Thoracic aorta (tissue), 2 donors: ENCODE measurements at regions not wholly inside any gene's neighbourhood (a gene's known extent, or its start where the extent isn't known, plus 50 kb on each side); places are given as distances from the start of the nearest gene placed in this dataset.

ENCODE experiments used
- ATAC-seq: fragments of 150-250 bp; one replicate; pipeline ENCODE4 v1.8.0; 2017; ENCODE audit warnings: low read depth; ENCODE audit not compliant: insufficient number of reproducible peaks, low FRiP score
- DNase-seq: peaks from one replicate; pipeline ENCODE4 v3.0.0-alpha.2; 2020; ENCODE audit warnings: low spot score
- H3K27ac ChIP-seq, 2 donors: fragments of 200-600 bp; sonication (generic); 1 replicate in 1 of 2; 2 replicates in 1 of 2; pipeline ENCODE4 v1.5.1; 2016; ENCODE audit warnings: mild to moderate bottlenecking in 2 of 2, moderate library complexity in 2 of 2
- H3K27me3 ChIP-seq: fragments of 200-600 bp; sonication (generic); replicated peaks from 2 replicates; pipeline ENCODE4 v1.6.0; 2016; ENCODE audit warnings: mild to moderate bottlenecking; ENCODE audit not compliant: insufficient read depth
- H3K36me3 ChIP-seq: fragments of 200-600 bp; sonication (generic); one replicate; pipeline ENCODE4 v1.5.1; 2016
- H3K4me1 ChIP-seq, 2 donors: fragments of 200-600 bp; sonication (generic); 1 replicate in 1 of 2; 2 replicates in 1 of 2; pipeline versions ENCODE4 v1.5.1 to v1.6.0; 2016; ENCODE audit warnings: low read depth in 2 of 2, mild to moderate bottlenecking in 1 of 2; ENCODE audit not compliant: control insufficient read depth in 1 of 2
- H3K4me3 ChIP-seq: fragments of 200-600 bp; sonication (generic); 2 replicates; pipeline ENCODE4 v1.5.1; 2016; ENCODE audit warnings: mild to moderate bottlenecking
- H3K9me3 ChIP-seq: fragments of 200-600 bp; sonication (generic); 2 replicates; pipeline ENCODE4 v1.5.1; 2016
- TF ChIP-seq, protein P1 (sequence below): fragments of 200-600 bp; sonication (generic); IDR thresholded peaks from one replicate; pipeline ENCODE4 v1.5.1; 2019; ENCODE audit warnings: antibody characterized with exemption

DNA sequence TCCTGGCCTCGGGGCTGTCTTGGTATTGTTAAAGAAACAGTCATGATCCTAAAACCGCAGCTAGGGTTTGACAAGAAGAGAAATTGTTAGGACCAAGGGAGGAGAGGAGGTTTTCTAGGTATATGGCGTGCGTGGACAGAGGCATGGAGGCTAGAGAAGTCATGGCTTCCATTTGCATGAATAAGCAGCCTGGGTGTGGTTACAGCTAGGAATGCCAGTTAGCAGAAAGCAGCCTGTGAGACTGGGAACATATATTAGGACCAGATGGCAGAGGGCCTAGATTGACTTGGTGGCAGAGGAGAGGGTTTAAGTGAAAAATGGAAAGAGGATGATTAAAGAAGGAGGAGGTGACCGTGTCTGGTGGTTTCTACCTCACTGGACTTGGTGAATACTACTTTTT is 573.6 kb upstream of the ARRDC4 start:
- TF ChIP-seq, protein P1, sequence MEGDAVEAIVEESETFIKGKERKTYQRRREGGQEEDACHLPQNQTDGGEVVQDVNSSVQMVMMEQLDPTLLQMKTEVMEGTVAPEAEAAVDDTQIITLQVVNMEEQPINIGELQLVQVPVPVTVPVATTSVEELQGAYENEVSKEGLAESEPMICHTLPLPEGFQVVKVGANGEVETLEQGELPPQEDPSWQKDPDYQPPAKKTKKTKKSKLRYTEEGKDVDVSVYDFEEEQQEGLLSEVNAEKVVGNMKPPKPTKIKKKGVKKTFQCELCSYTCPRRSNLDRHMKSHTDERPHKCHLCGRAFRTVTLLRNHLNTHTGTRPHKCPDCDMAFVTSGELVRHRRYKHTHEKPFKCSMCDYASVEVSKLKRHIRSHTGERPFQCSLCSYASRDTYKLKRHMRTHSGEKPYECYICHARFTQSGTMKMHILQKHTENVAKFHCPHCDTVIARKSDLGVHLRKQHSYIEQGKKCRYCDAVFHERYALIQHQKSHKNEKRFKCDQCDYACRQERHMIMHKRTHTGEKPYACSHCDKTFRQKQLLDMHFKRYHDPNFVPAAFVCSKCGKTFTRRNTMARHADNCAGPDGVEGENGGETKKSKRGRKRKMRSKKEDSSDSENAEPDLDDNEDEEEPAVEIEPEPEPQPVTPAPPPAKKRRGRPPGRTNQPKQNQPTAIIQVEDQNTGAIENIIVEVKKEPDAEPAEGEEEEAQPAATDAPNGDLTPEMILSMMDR, result no peak
- no peak overlapping the region for H3K4me3 ChIP-seq
- H3K4me1 ChIP-seq, result no peaks in the 10 kb centered on the region
- DNase-seq (no peak), ATAC-seq (no peak)
- H3K9me3 ChIP-seq, result no peaks in the 10 kb centered on the region
- H3K27ac ChIP-seq, result no peak overlapping the region
- no peaks in the 10 kb centered on the region for H3K36me3 ChIP-seq
- H3K27me3 ChIP-seq, result no peaks in the 10 kb centered on the region

DNA sequence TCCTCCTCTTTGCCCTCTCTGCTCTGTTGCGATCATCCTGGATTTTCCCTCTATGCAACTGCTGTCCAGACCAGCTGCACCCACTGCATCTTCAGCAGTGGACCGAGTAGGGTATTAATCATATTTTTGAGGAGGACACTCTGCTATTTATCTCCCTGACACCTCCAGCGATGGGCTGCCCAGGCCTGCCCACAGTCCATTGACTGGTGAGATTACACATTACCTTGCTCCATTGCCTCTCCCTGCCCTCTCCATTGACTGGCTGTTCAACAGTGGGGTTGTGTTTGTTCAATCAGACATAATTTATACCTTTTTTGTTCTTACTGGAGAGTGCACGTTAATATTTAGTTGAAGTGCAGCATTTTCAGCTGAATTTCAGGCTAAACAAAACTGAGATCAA is 559.3 kb upstream of the ARRDC4 start:
- no peaks in the 10 kb centered on the region for H3K4me1 ChIP-seq
- ATAC-seq, result no peak
- no peak for DNase-seq
- H3K9me3 ChIP-seq, result no peaks in the 10 kb centered on the region
- no peaks in the 10 kb centered on the region for H3K36me3 ChIP-seq
- H3K27ac ChIP-seq, result no peak overlapping the region
- no peak overlapping the region for H3K4me3 ChIP-seq
- H3K27me3 ChIP-seq, result no peaks in the 10 kb centered on the region
- TF ChIP-seq, protein P1, result no peak

DNA sequence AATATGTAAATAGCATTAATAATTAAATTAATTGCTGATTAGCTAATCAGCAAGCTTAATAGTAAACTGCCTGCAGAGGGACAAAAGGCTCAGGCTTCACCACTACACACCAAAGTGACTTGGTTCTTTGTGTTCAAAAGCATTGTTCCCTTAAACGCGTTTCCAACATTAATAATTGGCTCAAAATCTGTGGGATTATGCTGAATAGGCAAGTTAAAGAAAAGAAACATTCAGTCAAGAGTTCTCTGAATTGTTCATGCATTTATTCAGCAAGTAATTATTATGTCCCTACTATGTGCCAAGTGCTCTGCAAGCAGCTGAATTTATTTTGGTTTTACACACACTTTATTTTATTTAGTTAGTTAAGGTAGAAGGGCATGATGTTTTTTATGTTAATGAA is 558.5 kb upstream of the ARRDC4 start:
- Histone ChIP-seq H3K9me3 (no peaks in the 10 kb centered on the region), H3K4me3 (no peak overlapping the region), H3K27me3 (no peaks in the 10 kb centered on the region), H3K27ac (no peak overlapping the region), H3K4me1 (no peaks in the 10 kb centered on the region), H3K36me3 (no peaks in the 10 kb centered on the region)
- TF ChIP-seq, protein P1, result no peak
- ATAC-seq (no peak), DNase-seq (no peak)

DNA sequence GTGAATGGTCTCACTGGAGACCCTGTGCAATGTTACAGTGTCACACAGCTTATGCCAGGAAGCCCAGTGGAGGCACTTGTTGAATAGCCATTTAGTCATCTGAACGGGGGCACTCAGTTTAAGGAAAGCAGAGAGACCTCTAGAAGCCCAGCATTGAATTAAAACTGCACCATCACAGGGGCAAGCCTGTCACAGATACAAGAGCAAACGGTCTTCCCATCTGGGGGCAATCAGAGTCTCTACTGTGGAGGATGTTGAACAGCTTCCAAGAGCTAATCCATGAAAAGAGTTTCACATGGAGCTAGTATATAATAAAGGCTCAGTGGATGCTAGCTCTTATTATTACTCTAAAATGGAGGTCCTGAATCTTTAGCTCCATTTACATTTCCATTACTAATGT is 553.7 kb upstream of the ARRDC4 start:
- Histone ChIP-seq H3K36me3 (no peaks in the 10 kb centered on the region), H3K27me3 (no peaks in the 10 kb centered on the region), H3K9me3 (no peaks in the 10 kb centered on the region), H3K4me3 (no peak overlapping the region), H3K27ac (no peak overlapping the region), H3K4me1 (no peaks in the 10 kb centered on the region)
- ATAC-seq (no peak), DNase-seq (no peak)
- TF ChIP-seq, protein P1, result no peak

DNA sequence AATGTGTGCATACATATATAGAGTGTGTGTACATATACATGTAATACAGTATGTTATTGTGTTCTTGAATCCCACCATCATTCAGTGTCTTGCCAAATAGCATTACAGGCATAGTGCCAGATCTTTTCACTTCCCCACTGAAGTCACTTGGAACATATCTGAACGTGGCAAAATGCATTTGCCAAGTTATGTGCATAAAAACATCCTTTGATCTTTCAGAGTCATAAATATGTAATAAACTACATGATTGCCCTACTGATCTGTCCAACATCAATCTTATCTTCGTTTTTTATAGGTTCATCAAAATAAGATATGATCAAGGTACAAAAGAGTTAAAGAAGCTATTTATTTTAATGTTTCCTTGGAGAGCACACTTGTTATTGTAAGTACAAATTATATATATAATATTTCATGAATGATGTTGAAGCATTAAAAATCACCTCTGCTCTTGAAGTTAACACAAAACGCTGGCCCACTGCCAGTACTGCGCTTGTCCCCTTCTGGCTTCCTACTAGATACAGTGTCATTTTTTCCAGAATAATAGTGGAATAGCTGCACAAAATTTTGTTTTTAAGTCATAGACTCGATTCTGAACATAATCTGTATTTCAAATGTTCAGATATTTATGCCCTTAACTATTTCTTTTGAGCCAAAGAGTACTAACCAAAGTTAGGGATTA is 549.5 kb upstream of the ARRDC4 start:
- Histone ChIP-seq H3K9me3 (no peaks in the 10 kb centered on the region), H3K4me3 (no peak overlapping the region), H3K36me3 (no peaks in the 10 kb centered on the region), H3K27me3 (no peaks in the 10 kb centered on the region), H3K4me1 (no peaks in the 10 kb centered on the region), H3K27ac (no peak overlapping the region)
- ATAC-seq, result no peak
- DNase-seq, result no peak
- TF ChIP-seq, protein P1, result no peak
